B cell (primary cell): ENCODE measurements at regions not wholly inside any gene's neighbourhood (a gene's known extent, or its start where the extent isn't known, plus 50 kb on each side); places are given as distances from the start of the nearest gene placed in this dataset.

ENCODE experiments used
- CTCF ChIP-seq: fragments of 200-600 bp; IDR thresholded peaks from one replicate; pipeline ENCODE4 v1.8.0; 2022; ENCODE audit warnings: antibody characterized with exemption, mild to moderate bottlenecking
- EZH2 ChIP-seq: IDR thresholded peaks from 2 replicates; pipeline ENCODE4 v1.6.1; 2012; ENCODE audit warnings: borderline replicate concordance, low read depth, mild to moderate bottlenecking, moderate library complexity, low read length; ENCODE audit not compliant: insufficient read depth, poor library complexity, severe bottlenecking

GRCh38 chr5:133892774-133893173, 75.7 kb downstream of the C5orf15 start:
- TF ChIP-seq EZH2 (no peak), CTCF (no peak)
